ENCODE measurements at regions not wholly inside any gene's neighbourhood (a gene's known extent, or its start where the extent isn't known, plus 50 kb on each side); places are given as distances from the start of the nearest gene placed in this dataset.

GRCh38 chr14:71721791-71722190 lies 210.4 kb upstream of the RGS6 start:
- Histone ChIP-seq H3K9me3 (no peaks in the 10 kb centered on the region), H3K27me3 (replicated peaks; ENCODE audit: insufficient read depth) (no peaks in the 10 kb centered on the region), H3K27ac (peak overlapping the region in 1 of 2 donors; percentile 34), H3K36me3 (no peaks in the 10 kb centered on the region), H3K4me1 (ENCODE audit: control insufficient read depth in 1 of 2, low read depth in 2 of 2) (peaks cover 0 to 27% of the 10 kb centered on the region in 2 donors), H3K4me3 (no peak overlapping the region)
- DNase-seq (ENCODE audit: low spot score): no peak
- TF ChIP-seq, protein P1, sequence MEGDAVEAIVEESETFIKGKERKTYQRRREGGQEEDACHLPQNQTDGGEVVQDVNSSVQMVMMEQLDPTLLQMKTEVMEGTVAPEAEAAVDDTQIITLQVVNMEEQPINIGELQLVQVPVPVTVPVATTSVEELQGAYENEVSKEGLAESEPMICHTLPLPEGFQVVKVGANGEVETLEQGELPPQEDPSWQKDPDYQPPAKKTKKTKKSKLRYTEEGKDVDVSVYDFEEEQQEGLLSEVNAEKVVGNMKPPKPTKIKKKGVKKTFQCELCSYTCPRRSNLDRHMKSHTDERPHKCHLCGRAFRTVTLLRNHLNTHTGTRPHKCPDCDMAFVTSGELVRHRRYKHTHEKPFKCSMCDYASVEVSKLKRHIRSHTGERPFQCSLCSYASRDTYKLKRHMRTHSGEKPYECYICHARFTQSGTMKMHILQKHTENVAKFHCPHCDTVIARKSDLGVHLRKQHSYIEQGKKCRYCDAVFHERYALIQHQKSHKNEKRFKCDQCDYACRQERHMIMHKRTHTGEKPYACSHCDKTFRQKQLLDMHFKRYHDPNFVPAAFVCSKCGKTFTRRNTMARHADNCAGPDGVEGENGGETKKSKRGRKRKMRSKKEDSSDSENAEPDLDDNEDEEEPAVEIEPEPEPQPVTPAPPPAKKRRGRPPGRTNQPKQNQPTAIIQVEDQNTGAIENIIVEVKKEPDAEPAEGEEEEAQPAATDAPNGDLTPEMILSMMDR (IDR thresholded peaks at IDR 0.05): no peak
- no peak for ATAC-seq (ENCODE audit: insufficient number of reproducible peaks, low FRiP score, low read depth)

DNA sequence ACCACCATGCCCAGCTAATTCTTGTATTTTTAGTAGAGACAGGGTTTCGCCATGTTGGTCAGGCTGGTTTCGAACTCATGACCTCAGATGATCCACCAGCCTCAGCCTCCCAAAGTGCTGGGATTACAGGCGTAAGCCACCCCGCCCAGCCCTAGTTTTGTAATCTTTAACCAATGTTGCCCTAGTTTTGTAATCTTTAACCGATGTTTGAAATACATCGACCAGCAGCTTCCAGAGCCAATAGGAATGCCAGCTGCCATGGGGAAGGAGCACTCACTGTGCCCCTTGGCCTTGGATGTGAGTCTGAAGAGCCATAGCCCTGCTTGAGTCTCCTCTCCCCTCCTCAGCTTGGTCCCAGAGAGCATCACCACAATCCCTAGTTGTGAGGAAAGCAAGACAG lies 209.3 kb upstream of the RGS6 start:
- no peaks in the 10 kb centered on the region for H3K9me3 ChIP-seq
- no peak for ATAC-seq (ENCODE audit: insufficient number of reproducible peaks, low FRiP score, low read depth)
- H3K4me3 ChIP-seq: no peak overlapping the region
- no peaks in the 10 kb centered on the region for H3K36me3 ChIP-seq
- DNase-seq (ENCODE audit: low spot score): no peak
- H3K27ac ChIP-seq: no peak overlapping the region
- TF ChIP-seq, protein P1 (IDR thresholded peaks at IDR 0.05): no peak
- H3K4me1 ChIP-seq (ENCODE audit: control insufficient read depth in 1 of 2, low read depth in 2 of 2): peaks cover 0 to 30% of the 10 kb centered on the region in 2 donors
- no peaks in the 10 kb centered on the region for H3K27me3 ChIP-seq (replicated peaks; ENCODE audit: insufficient read depth)

DNA sequence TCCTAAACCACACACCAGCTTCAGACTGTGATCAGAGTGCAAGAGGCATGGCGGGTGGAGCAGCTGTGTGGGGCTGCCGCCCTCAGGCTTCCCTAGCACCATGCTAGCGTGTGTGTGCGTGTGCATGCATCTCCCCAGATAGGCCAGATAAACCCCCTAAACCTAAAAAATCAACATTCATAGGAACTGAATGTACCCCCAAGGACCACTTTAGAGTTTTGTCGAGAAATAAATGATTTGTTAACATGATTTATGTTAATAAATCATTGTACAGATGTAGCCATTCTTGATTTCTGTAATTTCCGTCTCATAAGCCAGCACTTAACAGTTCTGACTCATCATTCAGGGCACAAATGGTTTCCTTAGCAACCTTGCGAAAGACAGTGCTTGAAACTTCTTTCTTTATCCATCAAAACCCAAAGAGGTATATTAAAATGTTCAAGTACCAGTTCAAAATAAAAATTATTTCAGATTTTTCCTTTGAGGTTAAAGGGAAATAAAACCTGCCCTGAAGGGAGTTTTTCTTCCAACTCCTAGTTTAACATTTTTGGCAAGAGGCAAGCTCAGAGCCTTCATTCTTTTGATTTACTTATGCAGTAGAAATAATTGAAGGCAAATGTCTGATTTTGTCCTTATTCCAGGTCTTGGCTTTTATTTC lies 206.2 kb upstream of the RGS6 start:
- TF ChIP-seq, protein P1 (IDR thresholded peaks at IDR 0.05): no peak
- Histone ChIP-seq H3K27me3 (replicated peaks; ENCODE audit: insufficient read depth) (no peaks in the 10 kb centered on the region), H3K9me3 (no peaks in the 10 kb centered on the region), H3K27ac (peak overlapping the region; percentile 62 to 66), H3K36me3 (peaks cover 9% of the 10 kb centered on the region), H3K4me3 (no peak overlapping the region), H3K4me1 (ENCODE audit: control insufficient read depth in 1 of 2, low read depth in 2 of 2) (peaks cover 0 to 30% of the 10 kb centered on the region in 2 donors)
- ATAC-seq (ENCODE audit: insufficient number of reproducible peaks, low FRiP score, low read depth) (no peak), DNase-seq (ENCODE audit: low spot score) (no peak)

- H3K27ac ChIP-seq: peak overlapping the region; percentile 62 to 66
- ATAC-seq (ENCODE audit: insufficient number of reproducible peaks, low FRiP score, low read depth) (no peak), DNase-seq (ENCODE audit: low spot score) (no peak)
- H3K4me3 ChIP-seq: no peak overlapping the region
- peaks cover 0 to 27% of the 10 kb centered on the region in 2 donors for H3K4me1 ChIP-seq (ENCODE audit: control insufficient read depth in 1 of 2, low read depth in 2 of 2)
- no peaks in the 10 kb centered on the region for H3K9me3 ChIP-seq
- TF ChIP-seq, protein P1 (IDR thresholded peaks at IDR 0.05): no peak
- H3K36me3 ChIP-seq: peaks cover 12% of the 10 kb centered on the region
- H3K27me3 ChIP-seq (replicated peaks; ENCODE audit: insufficient read depth): no peaks in the 10 kb centered on the region
Observed at GRCh38 chr14:71726580-71727021, 205.6 kb upstream of the RGS6 start.

DNA sequence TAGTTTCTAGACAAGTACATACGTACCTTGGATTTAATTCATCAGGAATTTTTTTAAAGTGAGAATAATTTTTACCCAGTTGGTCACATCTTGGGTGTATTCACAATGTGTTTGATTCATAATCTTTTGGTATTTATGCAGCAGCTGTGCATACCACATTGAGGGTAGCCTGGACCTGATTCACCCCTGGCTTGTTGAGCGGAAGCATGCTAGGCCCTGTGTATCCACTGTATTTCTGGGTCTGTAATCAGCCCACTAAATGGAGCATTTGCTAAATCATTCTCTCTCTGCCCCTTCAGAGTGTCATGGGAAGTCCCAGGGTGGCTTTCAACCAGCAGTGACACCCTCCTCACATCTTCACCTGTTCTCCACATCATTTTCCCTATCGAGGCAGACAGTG lies 203.8 kb upstream of the RGS6 start:
- Histone ChIP-seq H3K27ac (no peak overlapping the region), H3K4me1 (ENCODE audit: control insufficient read depth in 1 of 2, low read depth in 2 of 2) (peaks cover 0 to 25% of the 10 kb centered on the region in 2 donors), H3K36me3 (peaks cover 13% of the 10 kb centered on the region), H3K9me3 (no peaks in the 10 kb centered on the region), H3K27me3 (replicated peaks; ENCODE audit: insufficient read depth) (no peaks in the 10 kb centered on the region), H3K4me3 (no peak overlapping the region)
- no peak for ATAC-seq (ENCODE audit: insufficient number of reproducible peaks, low FRiP score, low read depth)
- no peak for DNase-seq (ENCODE audit: low spot score)
- TF ChIP-seq, protein P1 (IDR thresholded peaks at IDR 0.05): no peak
